HG02840 (cell line): ENCODE measurements at regions not wholly inside any gene's neighbourhood (a gene's known extent, or its start where the extent isn't known, plus 50 kb on each side); places are given as distances from the start of the nearest gene placed in this dataset.

Source experiments
- ATAC-seq: cut with Tn5 transposase; IDR thresholded peaks from one replicate; pipeline ENCODE4 v1.9.1; 2021; ENCODE audit warnings: mild to moderate bottlenecking, moderate library complexity, moderate number of reproducible peaks; ENCODE audit not compliant: unreplicated experiment, low FRiP score

DNA sequence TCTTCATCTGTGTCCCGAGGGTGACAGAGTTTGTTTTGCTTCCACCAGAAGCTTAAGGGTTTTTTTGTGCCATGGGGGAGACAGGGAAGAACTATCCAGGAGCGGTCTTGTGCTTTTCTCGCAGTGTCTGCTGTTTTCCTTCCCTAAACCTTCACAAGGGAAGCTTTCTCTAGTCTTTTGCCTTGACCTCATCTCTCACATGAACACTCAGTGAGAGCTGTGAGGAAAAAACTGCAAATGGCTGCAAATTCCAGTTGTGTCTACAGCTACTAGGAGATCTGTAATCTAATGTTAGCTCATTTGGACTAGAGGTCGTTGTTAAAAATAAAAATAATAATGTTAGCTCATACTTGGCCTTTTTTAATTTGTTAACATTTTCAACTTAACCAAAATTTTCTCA lies 264.7 kb upstream of the SESN3 start:
- ATAC-seq: no peak

GRCh38 chr11:95494856-95495255 lies 263.9 kb upstream of the SESN3 start:
- no peak for ATAC-seq

DNA sequence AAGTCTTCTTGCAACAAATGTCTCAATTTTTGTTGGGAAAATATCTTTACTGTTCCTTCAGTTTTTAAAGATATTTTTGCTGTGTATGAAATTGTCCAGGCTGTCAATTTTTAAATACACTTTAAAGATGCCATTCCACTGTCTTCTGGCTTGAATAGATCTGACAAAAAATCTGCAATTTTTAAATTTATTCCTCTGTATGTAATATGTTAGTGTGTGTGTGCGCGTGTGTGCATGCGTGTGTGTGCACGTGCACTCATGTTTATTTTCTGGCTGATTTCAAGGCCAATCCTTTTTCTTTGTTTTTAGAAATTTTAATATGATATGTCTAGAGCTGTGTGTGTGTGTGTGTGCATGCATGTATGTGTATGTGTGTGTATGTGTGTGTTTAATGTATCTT lies 263.2 kb upstream of the SESN3 start:
- no peak for ATAC-seq

GRCh38 chr11:95490625-95491024 lies 259.6 kb upstream of the SESN3 start:
- ATAC-seq: no peak

DNA sequence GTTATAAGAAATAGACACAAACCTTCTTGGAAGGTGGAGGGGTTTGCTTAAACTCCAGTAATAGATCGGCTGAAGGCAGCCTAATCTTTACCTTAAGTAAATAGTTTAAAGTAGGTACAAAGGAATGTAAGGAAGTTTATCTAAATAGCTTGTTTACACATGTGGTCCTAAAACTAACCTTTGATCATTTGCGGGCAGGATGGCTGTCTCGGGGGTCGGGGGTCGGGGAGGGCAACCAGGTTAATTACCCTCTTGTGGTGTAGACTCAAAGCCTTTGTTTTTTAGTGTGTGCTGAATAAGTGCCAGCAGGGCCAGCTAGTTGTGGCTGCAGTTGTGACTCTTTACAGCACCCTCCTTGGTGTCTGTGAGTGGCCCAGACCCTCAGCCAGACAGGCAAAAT lies 256.9 kb upstream of the SESN3 start:
- no peak for ATAC-seq

- ATAC-seq: peak; percentile 99
These were observed 256.4 kb upstream of the SESN3 start for GRCh38 chr11:95487391-95487790.

GRCh38 chr11:95486979-95487378 lies 256.0 kb upstream of the SESN3 start:
- no peak for ATAC-seq

- no peak for ATAC-seq
These were observed 255.5 kb upstream of the SESN3 start for GRCh38 chr11:95486466-95486865.

DNA sequence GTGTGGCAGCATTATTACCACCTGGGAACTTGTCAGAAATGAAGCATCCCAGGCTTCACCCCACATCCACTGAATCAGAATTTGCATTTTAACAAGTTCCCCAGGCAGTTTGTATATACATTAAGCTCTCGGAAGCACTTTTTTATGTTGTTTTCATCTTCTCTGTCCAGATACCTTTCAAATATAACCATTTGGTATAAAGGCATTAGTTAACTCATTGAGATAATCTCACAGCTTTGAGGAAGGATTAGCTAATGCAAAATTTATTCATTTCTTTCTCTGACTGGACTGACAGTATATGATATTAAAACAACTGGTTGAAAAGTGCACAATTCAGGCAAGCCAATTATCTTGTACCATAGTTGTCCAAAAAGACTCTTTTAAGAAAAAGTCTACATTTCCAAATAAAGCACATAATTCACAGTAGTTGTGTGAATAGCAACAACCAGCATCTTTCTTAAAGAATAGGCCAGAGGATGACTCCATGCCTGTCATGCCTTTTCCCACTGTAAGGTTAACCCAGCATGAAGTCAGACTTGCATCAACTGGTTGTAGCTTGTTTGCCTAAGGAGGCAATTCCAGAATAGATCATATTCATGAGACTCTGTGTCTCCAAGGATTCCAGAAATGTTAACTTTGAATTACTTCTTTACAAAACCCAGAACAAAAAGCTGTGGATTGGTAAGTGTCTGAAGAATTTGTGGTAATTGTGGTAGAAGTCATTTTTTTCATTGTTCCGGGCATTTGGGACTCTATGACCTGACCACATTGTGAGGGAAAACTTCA lies 254.3 kb upstream of the SESN3 start:
- ATAC-seq: no peak

GRCh38 chr11:95483339-95483738 lies 252.3 kb upstream of the SESN3 start:
- ATAC-seq: no peak

- ATAC-seq: no peak
These were observed 247.0 kb upstream of the SESN3 start for GRCh38 chr11:95478003-95478402.

DNA sequence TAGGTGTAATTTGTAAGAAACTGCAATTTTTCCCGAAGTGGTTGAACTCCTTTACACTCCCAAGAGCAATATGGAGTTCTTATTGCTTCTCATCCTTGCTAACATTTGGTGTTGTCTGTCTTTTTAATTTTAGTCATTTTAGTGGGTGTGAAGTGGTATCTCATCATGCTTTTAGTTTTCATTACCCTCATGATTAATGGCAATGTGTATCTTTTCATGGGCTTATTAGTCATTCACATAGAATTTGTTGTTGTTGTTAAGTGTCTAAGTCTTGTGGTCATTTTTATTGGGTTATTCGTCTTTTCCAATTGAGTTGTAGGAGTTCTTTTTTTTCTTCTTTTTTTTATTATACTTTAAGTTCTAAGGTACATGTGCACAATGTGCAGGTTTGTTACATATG lies 238.3 kb upstream of the SESN3 start:
- ATAC-seq: no peak

DNA sequence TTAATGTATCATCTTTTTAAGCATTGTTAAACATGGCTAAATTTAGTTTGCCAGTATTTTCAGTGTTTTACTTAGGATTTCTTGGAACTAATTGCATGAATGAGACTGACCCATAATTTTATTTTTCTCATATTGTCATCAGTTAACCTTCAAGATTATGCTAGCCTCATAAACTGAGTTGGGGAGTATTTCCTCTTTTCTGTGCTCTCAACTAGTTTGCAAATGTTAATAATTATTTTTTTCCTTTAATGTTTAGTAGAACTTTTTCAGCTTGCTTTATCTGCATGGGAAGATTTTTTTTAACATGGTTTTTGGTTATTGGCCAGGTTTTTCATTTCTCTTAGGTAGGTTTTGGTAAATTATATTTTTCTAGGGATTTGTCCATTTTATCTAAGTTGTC lies 235.4 kb upstream of the SESN3 start:
- no peak for ATAC-seq

DNA sequence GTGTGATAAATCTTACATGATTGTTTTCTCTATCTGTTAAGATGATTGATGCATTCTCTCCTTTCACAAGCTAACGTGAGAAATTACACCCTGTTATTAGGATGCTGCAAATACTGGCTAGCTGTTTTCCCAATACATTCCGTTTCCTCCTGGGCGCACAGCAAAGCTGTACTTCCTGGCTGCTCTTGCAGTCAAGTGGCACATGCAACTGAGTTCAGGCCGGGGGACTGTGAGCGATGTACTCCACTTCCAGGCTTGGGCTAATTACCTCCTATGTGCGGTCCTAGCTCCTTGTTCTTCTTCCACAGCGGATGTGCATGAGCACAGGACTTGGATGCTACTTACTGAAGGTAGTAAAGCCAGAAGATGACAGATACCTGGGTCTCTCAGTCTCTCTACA lies 234.9 kb upstream of the SESN3 start:
- ATAC-seq: no peak

DNA sequence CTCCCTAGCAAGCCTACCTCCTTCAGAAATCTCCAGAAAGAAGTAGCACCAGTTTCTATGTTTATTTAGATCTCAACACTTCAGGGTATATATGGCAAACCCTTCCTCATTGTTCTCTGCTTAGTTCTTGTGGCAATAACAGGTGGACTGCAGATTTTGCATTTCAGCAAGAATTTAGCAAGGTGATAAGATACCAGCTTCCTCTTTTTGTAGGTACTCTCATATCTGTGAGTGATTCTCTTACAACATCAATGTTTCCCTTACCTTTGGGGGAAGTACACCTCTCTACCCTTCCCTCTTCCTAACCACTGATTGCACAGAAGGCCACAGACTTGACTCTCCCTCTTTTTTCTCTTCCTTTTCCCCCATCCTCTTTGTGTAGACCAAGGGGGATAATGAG lies 230.9 kb upstream of the SESN3 start:
- no peak for ATAC-seq

DNA sequence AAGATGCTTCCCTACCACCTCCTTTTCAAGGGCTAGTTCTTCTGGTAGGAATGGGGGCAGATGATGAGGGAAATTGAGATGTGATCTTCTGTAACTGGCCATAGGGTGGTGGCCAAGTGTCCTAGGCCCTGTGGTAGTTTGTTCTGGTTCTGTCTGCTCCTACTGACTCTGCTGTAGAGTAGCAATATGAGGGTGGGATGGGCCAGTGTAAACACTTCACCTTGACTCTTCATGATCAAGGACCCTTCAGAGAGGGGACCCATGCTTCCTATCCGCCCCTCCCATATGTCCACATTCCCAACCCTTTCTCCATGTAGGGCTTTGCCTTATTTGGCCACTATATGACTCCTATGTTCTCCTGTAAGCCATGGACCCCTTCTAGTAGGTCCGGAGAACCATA lies 230.3 kb upstream of the SESN3 start:
- no peak for ATAC-seq

- no peak for ATAC-seq
These were observed 228.5 kb upstream of the SESN3 start for GRCh38 chr11:95459291-95460042.

- no peak for ATAC-seq
These were observed 225.9 kb upstream of the SESN3 start for GRCh38 chr11:95456714-95457491.

- no peak for ATAC-seq
These were observed 224.4 kb upstream of the SESN3 start for GRCh38 chr11:95455228-95455970.

DNA sequence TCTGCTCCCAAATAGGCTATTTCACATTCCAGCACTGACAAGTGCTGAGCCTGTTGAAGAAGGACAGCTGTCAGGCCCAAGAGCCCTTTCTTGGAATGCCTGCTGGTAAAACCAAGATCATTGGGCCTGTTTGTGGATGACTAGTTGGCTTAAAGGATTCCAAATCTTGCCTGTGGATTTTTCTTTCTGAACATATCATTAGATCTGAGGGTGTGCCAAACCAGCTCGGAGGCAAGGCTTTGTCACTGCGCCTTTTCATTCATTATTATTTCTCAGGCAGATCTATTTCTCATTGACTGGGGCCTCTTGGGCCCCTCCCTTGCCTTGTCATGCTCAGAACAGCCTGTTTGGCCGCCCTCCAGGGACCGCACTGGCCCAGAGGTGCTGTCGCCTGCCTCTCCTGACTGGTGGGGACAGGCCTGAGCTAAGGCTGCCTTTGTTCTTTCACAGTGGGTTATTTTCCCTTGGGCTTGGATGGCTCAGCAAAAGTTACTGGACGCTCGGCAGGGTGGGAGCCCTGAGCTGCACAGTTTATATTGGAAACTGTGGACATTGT lies 222.7 kb upstream of the SESN3 start:
- no peak for ATAC-seq
